PC-9 (cell line): ENCODE measurements at regions not wholly inside any gene's neighbourhood (a gene's known extent, or its start where the extent isn't known, plus 50 kb on each side); places are given as distances from the start of the nearest gene placed in this dataset.

ENCODE experiments used
- BruUV-seq: library from RNA; stranded (reverse); fragments of 400-500 nt; replicated peaks from 2 replicates; lab custom pipeline; 2021; lab: Mats Ljungman, UMichigan
- CTCF ChIA-PET: fragments of 300-600 bp; sonication (Branson Sonifier 250); formaldehyde crosslinking; loops from one replicate; lab custom pipeline; 2022; ENCODE audit warnings: antibody characterized with exemption; lab: Charles Lee
- POLR2A ChIA-PET: fragments of 300-600 bp; sonication (Branson Sonifier 250); formaldehyde crosslinking; loops from one replicate; lab custom pipeline; 2022; ENCODE audit warnings: antibody characterized with exemption; ENCODE audit not compliant: unreplicated experiment; lab: Charles Lee
- DNase-seq, 2 experiments: peaks; one replicate each; pipeline versions ENCODE4 v3.0.0 to v3.0.0-alpha.2; 2015 to 2022; ENCODE audit warnings: mixed read lengths in 1 of 2
- H2AFZ ChIP-seq: fragments of 200-600 bp; sonication (generic); 2 replicates; pipeline ENCODE4 v1.8.1; 2017; ENCODE audit warnings: antibody characterized with exemption
- H3F3A ChIP-seq: fragments of 200-600 bp; sonication (generic); 2 replicates; pipeline ENCODE4 v1.8.1; 2017; ENCODE audit warnings: antibody characterized with exemption, mild to moderate bottlenecking, low read depth; ENCODE audit not compliant: insufficient read depth
- H3K27ac ChIP-seq: fragments of 200-600 bp; sonication (generic); 2 replicates; pipeline ENCODE4 v1.6.1; 2016; ENCODE audit warnings: mixed run types
- H3K27me3 ChIP-seq: fragments of 200-600 bp; sonication (generic); 2 replicates; pipeline ENCODE4 v1.6.1; 2016; ENCODE audit warnings: low read depth, mixed run types; ENCODE audit not compliant: insufficient read depth
- H3K36me3 ChIP-seq: fragments of 200-600 bp; sonication (generic); 2 replicates; pipeline ENCODE4 v1.6.1; 2016; ENCODE audit warnings: low read depth, mixed run types
- H3K4me1 ChIP-seq: fragments of 200-600 bp; sonication (generic); replicated peaks from 2 replicates; pipeline ENCODE4 v1.6.1; 2016; ENCODE audit warnings: mixed run types; ENCODE audit not compliant: insufficient read depth
- H3K4me2 ChIP-seq: fragments of 200-600 bp; sonication (generic); 2 replicates; pipeline ENCODE4 v1.6.1; 2017; ENCODE audit warnings: mixed run types
- H3K4me3 ChIP-seq: fragments of 200-600 bp; sonication (generic); 2 replicates; pipeline ENCODE4 v1.6.1; 2016; ENCODE audit warnings: mixed run types
- H3K79me2 ChIP-seq: fragments of 200-600 bp; sonication (generic); 2 replicates; pipeline ENCODE4 v1.6.1; 2017; ENCODE audit warnings: low read depth, mixed run types
- H3K9me2 ChIP-seq: fragments of 200-600 bp; sonication (generic); 2 replicates; pipeline ENCODE4 v1.8.1; 2017; ENCODE audit warnings: mild to moderate bottlenecking; ENCODE audit not compliant: insufficient read depth
- H3K9me3 ChIP-seq: fragments of 200-600 bp; sonication (generic); 2 replicates; pipeline ENCODE4 v1.8.1; 2016; ENCODE audit warnings: low read depth; ENCODE audit not compliant: insufficient read depth
- H4K20me1 ChIP-seq: fragments of 200-600 bp; sonication (generic); 2 replicates; pipeline ENCODE4 v1.8.1; 2017; ENCODE audit not compliant: insufficient read depth
- EZH2 ChIP-seq: fragments of 200-600 bp; sonication (generic); IDR thresholded peaks from 2 replicates; pipeline ENCODE4 v1.8.0; 2017; ENCODE audit warnings: antibody characterized with exemption, low read depth
- intact Hi-C: fragments of 100-400 bp; cut with micrococcal nuclease; formaldehyde crosslinking; loops from one replicate; pipeline ENCODE4 v1.10.0; 2022; ENCODE audit not compliant: unreplicated experiment
- TF ChIP-seq, protein P1 (sequence below): fragments of 200-600 bp; sonication (generic); conservative IDR thresholded peaks from 2 replicates; pipeline ENCODE4 v1.6.1; 2017; ENCODE audit warnings: mixed run types, antibody characterized with exemption, mild to moderate bottlenecking, moderate library complexity

DNA sequence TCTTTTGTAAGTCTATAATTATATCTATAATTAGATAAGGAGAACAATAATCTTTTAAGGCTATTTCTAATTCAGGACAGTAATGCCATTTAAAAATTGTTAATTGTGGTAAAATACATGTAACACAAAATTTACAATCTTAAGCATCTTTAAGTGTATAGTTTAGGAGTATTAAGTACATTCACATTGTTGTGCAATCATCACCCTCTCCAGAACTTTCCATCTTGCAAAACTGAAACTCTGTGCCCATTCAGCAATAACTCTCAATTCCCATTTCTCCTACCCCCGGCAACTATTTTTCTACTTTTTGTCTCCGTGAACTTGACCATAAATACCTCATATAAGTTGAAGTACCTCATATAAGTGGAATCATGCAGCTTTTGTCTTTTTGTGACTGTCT, 93.9 kb upstream of the KCNA3 start:
- H3K9me3 ChIP-seq = no peaks in the 10 kb centered on the region
- DNase-seq = no peak
- no peak overlapping the region for H3K4me3 ChIP-seq
- no peak overlapping the region for H3K4me2 ChIP-seq
- TF ChIP-seq EZH2 = no peak
- TF ChIP-seq, protein P1, sequence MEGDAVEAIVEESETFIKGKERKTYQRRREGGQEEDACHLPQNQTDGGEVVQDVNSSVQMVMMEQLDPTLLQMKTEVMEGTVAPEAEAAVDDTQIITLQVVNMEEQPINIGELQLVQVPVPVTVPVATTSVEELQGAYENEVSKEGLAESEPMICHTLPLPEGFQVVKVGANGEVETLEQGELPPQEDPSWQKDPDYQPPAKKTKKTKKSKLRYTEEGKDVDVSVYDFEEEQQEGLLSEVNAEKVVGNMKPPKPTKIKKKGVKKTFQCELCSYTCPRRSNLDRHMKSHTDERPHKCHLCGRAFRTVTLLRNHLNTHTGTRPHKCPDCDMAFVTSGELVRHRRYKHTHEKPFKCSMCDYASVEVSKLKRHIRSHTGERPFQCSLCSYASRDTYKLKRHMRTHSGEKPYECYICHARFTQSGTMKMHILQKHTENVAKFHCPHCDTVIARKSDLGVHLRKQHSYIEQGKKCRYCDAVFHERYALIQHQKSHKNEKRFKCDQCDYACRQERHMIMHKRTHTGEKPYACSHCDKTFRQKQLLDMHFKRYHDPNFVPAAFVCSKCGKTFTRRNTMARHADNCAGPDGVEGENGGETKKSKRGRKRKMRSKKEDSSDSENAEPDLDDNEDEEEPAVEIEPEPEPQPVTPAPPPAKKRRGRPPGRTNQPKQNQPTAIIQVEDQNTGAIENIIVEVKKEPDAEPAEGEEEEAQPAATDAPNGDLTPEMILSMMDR = no peak
- H3F3A ChIP-seq = peaks cover 22% of the 10 kb centered on the region
- intact Hi-C loops = loop anchor here (5.0 kb wide), 1 partner anchor 246 kb away; no protein-coding TSS in a partner anchor
- BruUV-seq = no TSS peak
- H3K9me2 ChIP-seq = no peaks in the 10 kb centered on the region
- CTCF ChIA-PET = no interaction called here
- POLR2A ChIA-PET = no interaction called here
- no peak overlapping the region for H3K27ac ChIP-seq
- H3K36me3 ChIP-seq = no peaks in the 10 kb centered on the region
- H3K4me1 ChIP-seq = peaks cover 26% of the 10 kb centered on the region
- no peaks in the 10 kb centered on the region for H3K27me3 ChIP-seq
- H2AFZ ChIP-seq = no peak overlapping the region
- H4K20me1 ChIP-seq = no peaks in the 10 kb centered on the region
- no peaks in the 10 kb centered on the region for H3K79me2 ChIP-seq

DNA sequence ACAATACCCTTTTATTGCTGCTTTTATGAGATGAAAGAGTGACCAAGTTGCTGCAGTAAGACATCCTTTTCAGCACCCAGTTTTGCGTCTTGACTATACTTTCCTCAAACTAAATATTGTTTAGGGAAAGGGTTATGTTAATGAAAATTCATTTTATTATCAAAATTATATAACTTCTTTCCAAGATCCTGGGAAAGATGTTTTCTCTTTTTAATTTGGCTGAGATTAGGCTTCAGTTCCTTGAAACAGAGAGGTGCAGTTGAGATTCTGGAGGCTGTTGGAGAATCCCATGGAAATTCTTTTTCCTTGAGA, 91.6 kb upstream of the KCNA3 start:
- DNase-seq = no peak
- no peak overlapping the region for H3K27ac ChIP-seq
- intact Hi-C loops = loop anchor here (1.0 to 5.0 kb wide), 4 partner anchors 17 to 244 kb away; no protein-coding TSS in a partner anchor
- H3K36me3 ChIP-seq = no peaks in the 10 kb centered on the region
- POLR2A ChIA-PET = no interaction called here
- H4K20me1 ChIP-seq = no peaks in the 10 kb centered on the region
- H3F3A ChIP-seq = peaks cover 14% of the 10 kb centered on the region
- TF ChIP-seq, protein P1 = peak; percentile 6; the same call in 1 of the 2 replicates
- TF ChIP-seq EZH2 = no peak
- BruUV-seq = no TSS peak
- no peak overlapping the region for H3K4me2 ChIP-seq
- H3K4me3 ChIP-seq = no peak overlapping the region
- no peaks in the 10 kb centered on the region for H3K79me2 ChIP-seq
- H3K9me2 ChIP-seq = no peaks in the 10 kb centered on the region
- no peaks in the 10 kb centered on the region for H3K9me3 ChIP-seq
- no peak overlapping the region for H2AFZ ChIP-seq
- peaks cover 16% of the 10 kb centered on the region for H3K4me1 ChIP-seq
- peaks cover 14% of the 10 kb centered on the region for H3K27me3 ChIP-seq
- CTCF ChIA-PET = interaction anchor here (1.6 kb wide), 1 partner anchor 146 kb away, joined by 15 read pairs; no protein-coding TSS in a partner anchor

DNA sequence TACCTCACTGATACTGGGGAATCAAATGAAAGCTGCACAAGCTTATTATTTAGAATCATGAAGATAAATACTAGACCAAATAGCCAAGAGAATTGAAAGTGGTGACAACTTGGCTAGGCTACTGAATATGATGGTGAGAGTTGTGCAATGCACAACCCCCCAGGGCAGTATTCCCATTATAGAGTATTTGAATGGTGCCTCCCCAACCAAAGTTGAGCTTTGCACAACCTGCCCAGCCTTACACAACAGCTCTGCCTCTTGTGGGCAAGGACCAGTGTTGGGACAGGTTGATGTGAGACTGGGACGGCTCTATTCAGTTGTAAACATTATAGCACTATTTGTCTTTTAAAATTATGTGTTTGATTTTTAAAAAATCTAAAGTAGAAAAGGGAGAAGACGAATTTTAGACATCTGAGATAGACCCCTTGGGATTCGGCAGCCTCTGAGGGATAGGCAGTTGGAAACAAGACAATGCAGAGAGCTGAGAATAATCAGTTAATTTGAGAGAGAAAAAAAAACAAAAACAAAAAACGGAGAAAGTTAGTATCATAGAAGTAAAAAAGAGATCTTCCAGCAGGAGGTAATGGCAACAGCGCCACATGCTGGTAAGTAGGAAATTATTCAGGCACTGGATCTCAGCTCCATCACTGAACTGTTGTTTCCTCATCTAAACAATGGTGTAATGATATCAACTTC, 91.0 kb upstream of the KCNA3 start:
- intact Hi-C loops = loop anchor here (1.0 to 5.0 kb wide), 4 partner anchors 17 to 243 kb away; no protein-coding TSS in a partner anchor
- H3K4me3 ChIP-seq = no peak overlapping the region
- H3K9me3 ChIP-seq = no peaks in the 10 kb centered on the region
- no peak for DNase-seq
- TF ChIP-seq, protein P1 = peak; percentile 90
- no peak for TF ChIP-seq EZH2
- CTCF ChIA-PET = interaction anchor here (0.6 to 1.6 kb wide), 5 partner anchors 22 to 1771 kb away, joined by 3 to 15 read pairs (median 3); no protein-coding TSS in a partner anchor
- H2AFZ ChIP-seq = no peak overlapping the region
- H3K27me3 ChIP-seq = peaks cover 17% of the 10 kb centered on the region
- no peaks in the 10 kb centered on the region for H3K36me3 ChIP-seq
- H3K27ac ChIP-seq = no peak overlapping the region
- POLR2A ChIA-PET = no interaction called here
- no peaks in the 10 kb centered on the region for H3K9me2 ChIP-seq
- no peaks in the 10 kb centered on the region for H4K20me1 ChIP-seq
- no TSS peak for BruUV-seq
- no peak overlapping the region for H3K4me2 ChIP-seq
- peaks cover 11% of the 10 kb centered on the region for H3K4me1 ChIP-seq
- H3F3A ChIP-seq = peaks cover 9% of the 10 kb centered on the region; the same call in 1 of the 2 replicates
- no peaks in the 10 kb centered on the region for H3K79me2 ChIP-seq
